ENCODE measurements at regions not wholly inside any gene's neighbourhood (a gene's known extent, or its start where the extent isn't known, plus 50 kb on each side); places are given as distances from the start of the nearest gene placed in this dataset.

DNA sequence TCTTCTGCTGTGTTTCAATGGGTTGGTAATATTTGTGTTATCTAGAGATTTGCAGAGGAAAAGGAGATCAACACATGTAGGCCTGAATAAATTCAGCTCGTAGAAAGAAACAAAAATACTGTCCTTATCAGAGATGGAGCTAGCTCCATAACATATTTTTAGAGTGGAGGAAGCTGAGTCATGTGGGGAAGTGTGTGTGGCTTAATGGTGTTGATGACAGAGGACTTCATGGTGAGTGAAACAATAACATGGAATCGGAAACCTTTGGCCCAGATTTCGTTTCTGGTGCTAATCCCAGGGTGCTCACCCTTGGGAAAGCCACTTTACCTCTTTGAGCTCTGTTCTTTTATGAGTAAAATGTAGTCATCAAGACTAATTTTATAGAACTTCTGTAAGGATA lies 825.0 kb downstream of the TLR4 start:
- Mint-ChIP-seq H3K27me3 (no peaks in the 10 kb centered on the region), H3K27ac (no peak overlapping the region), H3K36me3 (ENCODE audit: low read depth) (no peaks in the 10 kb centered on the region), H3K4me1 (no peaks in the 10 kb centered on the region), H3K4me3 (no peak overlapping the region)
- DNase-seq, result no peak
- no peak for ATAC-seq
- peaks cover 2% of the 10 kb centered on the region for H3K9me3 ChIP-seq (ENCODE audit: control insufficient read depth, low read length, poor library complexity, severe bottlenecking)

DNA sequence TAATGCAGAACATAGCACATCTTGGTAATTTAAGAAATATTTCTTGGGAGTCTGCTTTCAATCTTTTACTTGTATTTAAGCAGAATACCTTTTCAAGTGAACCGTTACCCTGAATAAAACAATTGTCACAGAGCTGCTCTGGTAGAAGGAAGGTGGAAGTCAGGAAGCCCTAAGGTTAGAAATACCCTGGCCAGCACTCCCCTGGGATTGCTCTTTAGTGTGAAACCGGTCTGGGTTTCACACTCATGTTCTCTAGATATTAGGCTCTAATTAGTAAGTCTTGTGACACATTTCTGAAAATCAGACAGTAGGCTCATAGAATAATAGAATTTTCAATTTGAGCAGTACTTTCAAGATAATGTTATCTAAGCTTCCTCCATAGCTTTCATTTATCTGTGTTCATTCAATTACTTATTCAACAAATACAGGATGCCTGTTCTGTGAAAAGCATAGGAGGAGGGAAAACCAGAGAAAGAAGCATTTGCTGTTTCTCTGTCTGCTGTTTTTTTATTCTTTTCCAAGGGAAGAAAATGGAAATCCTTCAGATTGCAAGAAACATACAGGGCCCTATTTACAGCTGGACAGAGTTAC lies 825.5 kb downstream of the TLR4 start:
- Mint-ChIP-seq H3K4me1 (no peaks in the 10 kb centered on the region), H3K36me3 (ENCODE audit: low read depth) (no peaks in the 10 kb centered on the region), H3K27me3 (no peaks in the 10 kb centered on the region), H3K27ac (no peak overlapping the region), H3K4me3 (no peak overlapping the region)
- DNase-seq (no peak), ATAC-seq (no peak)
- H3K9me3 ChIP-seq (ENCODE audit: control insufficient read depth, low read length, poor library complexity, severe bottlenecking), result peaks cover 2% of the 10 kb centered on the region

DNA sequence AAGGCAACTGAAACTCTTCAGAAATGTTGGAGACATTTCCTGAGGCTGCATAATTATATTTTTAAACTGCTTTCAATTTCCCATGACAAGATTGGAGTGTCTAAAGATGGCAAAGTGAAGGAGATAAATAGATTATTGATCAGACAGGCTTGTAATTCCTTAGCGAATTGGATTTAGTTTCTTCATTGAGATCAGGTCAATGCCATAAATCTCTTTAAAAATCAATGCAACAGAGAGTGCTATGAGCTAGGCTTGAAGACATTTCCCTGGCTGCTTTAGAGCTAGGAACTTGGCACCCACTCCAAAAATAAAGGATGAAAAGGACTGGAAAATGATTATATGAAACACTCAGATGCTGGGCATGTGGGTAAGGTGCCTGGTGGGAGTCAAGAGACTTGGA lies 828.4 kb downstream of the TLR4 start:
- H3K27ac Mint-ChIP-seq, result no peak overlapping the region
- peaks cover 2% of the 10 kb centered on the region for H3K9me3 ChIP-seq (ENCODE audit: control insufficient read depth, low read length, poor library complexity, severe bottlenecking)
- H3K36me3 Mint-ChIP-seq (ENCODE audit: low read depth), result no peaks in the 10 kb centered on the region
- H3K4me3 Mint-ChIP-seq, result no peak overlapping the region
- DNase-seq, result no peak
- no peaks in the 10 kb centered on the region for H3K4me1 Mint-ChIP-seq
- no peaks in the 10 kb centered on the region for H3K27me3 Mint-ChIP-seq
- no peak for ATAC-seq

DNA sequence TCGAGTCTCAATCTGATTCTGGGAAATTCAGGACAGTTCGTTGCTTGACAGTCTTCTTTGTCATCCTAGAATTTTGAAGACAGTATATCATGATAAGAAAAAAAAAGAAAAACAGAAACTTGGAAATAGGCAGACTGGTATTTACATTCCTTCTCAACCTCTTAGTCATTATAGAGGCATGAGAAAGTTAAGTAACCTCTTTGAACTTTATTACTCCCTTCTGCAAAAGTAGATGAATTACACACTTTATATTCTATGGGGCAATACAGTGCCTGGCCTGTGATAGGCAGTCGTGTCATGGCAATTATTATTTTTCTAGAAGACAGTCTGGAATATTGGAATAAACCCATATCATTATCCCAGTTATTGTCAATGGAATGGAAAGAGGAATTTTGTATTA lies 828.9 kb downstream of the TLR4 start:
- Mint-ChIP-seq H3K27ac (no peak overlapping the region), H3K4me3 (no peak overlapping the region), H3K27me3 (no peaks in the 10 kb centered on the region), H3K36me3 (ENCODE audit: low read depth) (no peaks in the 10 kb centered on the region), H3K4me1 (no peaks in the 10 kb centered on the region)
- H3K9me3 ChIP-seq (ENCODE audit: control insufficient read depth, low read length, poor library complexity, severe bottlenecking), result peaks cover 2% of the 10 kb centered on the region
- DNase-seq, result no peak
- ATAC-seq, result no peak

DNA sequence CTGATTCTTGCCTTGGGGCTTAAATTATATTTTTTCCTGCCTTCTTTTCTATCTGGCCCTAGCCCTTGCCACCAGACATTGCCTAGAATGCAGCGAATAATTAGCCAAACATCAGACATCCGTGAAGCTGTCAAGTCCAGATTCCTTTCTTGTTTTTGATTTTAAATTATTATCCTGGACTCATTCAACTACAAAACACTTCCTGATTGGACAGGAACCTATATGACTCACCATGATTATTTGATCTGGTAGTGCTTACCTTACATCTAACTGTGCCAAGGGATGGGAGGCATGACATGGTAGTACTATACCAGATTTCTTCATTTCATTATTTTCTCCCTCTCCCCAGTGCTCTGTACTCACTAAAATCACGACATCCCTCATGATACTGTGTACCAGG lies 829.6 kb downstream of the TLR4 start:
- H3K4me1 Mint-ChIP-seq, result no peaks in the 10 kb centered on the region
- no peak overlapping the region for H3K4me3 Mint-ChIP-seq
- DNase-seq (no peak), ATAC-seq (no peak)
- no peak overlapping the region for H3K27ac Mint-ChIP-seq
- H3K36me3 Mint-ChIP-seq (ENCODE audit: low read depth), result no peaks in the 10 kb centered on the region
- H3K27me3 Mint-ChIP-seq, result no peaks in the 10 kb centered on the region
- H3K9me3 ChIP-seq (ENCODE audit: control insufficient read depth, low read length, poor library complexity, severe bottlenecking), result peaks cover 2% of the 10 kb centered on the region

DNA sequence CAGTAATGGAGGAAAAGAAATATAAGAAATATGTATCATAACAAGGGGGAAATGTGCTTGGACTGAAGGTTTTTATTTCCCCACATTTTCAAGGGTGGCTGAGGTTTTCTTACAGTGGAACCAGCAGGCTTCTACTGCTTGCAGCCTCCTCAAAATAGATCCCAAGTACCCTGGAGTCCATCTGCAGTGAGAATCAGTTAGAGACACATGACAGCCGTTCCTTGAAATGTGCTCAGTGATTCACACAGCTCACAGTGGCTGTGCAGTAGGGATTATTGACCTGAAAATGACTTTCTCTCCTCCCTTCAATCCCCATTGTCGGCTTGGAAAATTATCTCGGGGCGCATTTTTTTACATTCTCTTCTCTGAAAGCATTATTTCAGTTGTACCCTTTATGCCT lies 832.0 kb downstream of the TLR4 start:
- no peaks in the 10 kb centered on the region for H3K27me3 Mint-ChIP-seq
- no peaks in the 10 kb centered on the region for H3K4me1 Mint-ChIP-seq
- no peak for DNase-seq
- no peak overlapping the region for H3K4me3 Mint-ChIP-seq
- no peaks in the 10 kb centered on the region for H3K36me3 Mint-ChIP-seq (ENCODE audit: low read depth)
- peaks cover 2% of the 10 kb centered on the region for H3K9me3 ChIP-seq (ENCODE audit: control insufficient read depth, low read length, poor library complexity, severe bottlenecking)
- no peak for ATAC-seq
- H3K27ac Mint-ChIP-seq, result no peak overlapping the region

DNA sequence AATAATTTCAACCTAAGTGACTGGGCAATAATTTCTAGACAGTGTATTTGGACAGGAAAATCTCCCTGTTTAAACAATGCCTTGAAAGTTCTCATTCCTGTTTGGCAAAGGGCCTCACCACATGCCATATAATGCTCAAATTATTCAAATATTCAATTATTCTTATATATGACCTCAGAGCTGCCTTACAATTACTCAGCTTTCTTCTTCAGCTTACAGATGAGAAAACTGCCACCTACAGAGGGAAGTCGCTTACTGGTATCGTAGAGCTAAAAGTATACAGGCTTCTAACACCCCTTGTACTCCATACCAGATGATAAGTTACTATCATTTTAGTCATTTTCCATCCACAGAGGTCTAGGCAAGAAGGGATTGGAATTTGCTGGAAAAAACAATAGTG lies 830.3 kb downstream of the BRINP1 start:
- H3K9me3 ChIP-seq (ENCODE audit: control insufficient read depth, low read length, poor library complexity, severe bottlenecking), result no peaks in the 10 kb centered on the region
- no peaks in the 10 kb centered on the region for H3K36me3 Mint-ChIP-seq (ENCODE audit: low read depth)
- H3K4me1 Mint-ChIP-seq, result no peaks in the 10 kb centered on the region
- H3K27ac Mint-ChIP-seq, result no peak overlapping the region
- H3K27me3 Mint-ChIP-seq, result no peaks in the 10 kb centered on the region
- no peak for DNase-seq
- ATAC-seq, result no peak
- H3K4me3 Mint-ChIP-seq, result no peak overlapping the region

DNA sequence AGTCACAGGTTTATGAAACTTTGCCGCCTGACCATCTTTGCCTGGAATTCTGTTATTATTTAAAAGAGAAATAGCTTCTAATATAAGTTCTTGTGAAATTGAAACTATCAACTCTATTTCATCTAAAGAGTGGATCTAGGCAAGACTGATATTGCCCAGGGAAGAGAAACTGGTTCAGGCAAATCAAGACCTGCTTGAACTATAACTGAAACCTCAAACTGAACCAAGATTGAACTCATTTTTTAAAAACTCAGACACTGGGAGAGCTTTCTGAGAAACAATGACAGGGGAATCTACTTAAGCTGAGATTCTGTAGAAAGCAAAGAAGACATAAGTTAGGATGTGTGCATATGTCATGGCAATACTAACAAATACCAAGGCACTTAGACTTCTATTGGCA lies 815.8 kb downstream of the BRINP1 start:
- DNase-seq (no peak), ATAC-seq (no peak)
- no peaks in the 10 kb centered on the region for H3K4me1 Mint-ChIP-seq
- H3K27me3 Mint-ChIP-seq, result no peaks in the 10 kb centered on the region
- no peak overlapping the region for H3K27ac Mint-ChIP-seq
- H3K9me3 ChIP-seq (ENCODE audit: control insufficient read depth, low read length, poor library complexity, severe bottlenecking), result no peaks in the 10 kb centered on the region
- H3K36me3 Mint-ChIP-seq (ENCODE audit: low read depth), result no peaks in the 10 kb centered on the region
- no peak overlapping the region for H3K4me3 Mint-ChIP-seq

DNA sequence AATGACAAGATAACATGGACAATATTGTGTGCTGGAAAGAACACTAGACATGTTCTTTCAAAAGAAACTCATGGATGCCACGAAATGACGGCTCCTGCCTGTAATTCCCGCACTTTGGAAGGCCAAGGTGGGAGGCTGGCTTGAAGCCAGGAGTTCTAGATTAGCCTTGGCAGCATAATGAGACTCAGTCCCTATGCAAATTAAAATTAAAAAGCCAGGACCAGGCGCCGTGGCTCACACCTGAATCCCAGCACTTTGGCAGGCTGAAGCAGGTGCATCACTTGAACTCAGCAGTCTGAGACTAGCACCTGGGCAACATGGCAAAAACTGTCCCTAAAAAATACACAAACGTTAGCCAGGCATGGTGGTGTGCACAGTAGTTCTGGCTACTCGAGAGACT lies 814.2 kb downstream of the BRINP1 start:
- H3K9me3 ChIP-seq (ENCODE audit: control insufficient read depth, low read length, poor library complexity, severe bottlenecking), result no peaks in the 10 kb centered on the region
- H3K27me3 Mint-ChIP-seq, result no peaks in the 10 kb centered on the region
- no peaks in the 10 kb centered on the region for H3K36me3 Mint-ChIP-seq (ENCODE audit: low read depth)
- no peaks in the 10 kb centered on the region for H3K4me1 Mint-ChIP-seq
- no peak overlapping the region for H3K27ac Mint-ChIP-seq
- no peak overlapping the region for H3K4me3 Mint-ChIP-seq
- DNase-seq, result no peak
- ATAC-seq, result no peak

DNA sequence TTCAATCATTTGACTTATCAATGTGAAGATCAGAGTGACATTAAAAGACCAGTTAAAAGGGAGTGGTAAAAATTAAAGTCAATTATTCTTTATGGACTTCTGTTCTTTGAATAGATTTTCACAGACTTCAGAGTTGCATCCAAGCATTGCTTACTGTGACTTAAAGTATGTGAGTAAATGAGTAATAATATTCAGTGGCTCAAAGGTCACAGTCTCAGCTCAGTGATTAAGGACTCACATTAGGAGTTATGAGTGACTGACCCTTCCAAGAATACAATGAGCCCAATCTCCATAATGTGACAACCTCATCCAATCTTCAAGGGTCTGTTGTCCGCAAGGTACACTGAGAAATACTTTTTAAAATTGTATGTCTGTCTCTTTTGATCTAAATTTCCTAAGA lies 811.2 kb downstream of the BRINP1 start:
- Mint-ChIP-seq H3K4me1 (no peaks in the 10 kb centered on the region), H3K4me3 (no peak overlapping the region), H3K27me3 (no peaks in the 10 kb centered on the region), H3K27ac (no peak overlapping the region), H3K36me3 (ENCODE audit: low read depth) (no peaks in the 10 kb centered on the region)
- no peaks in the 10 kb centered on the region for H3K9me3 ChIP-seq (ENCODE audit: control insufficient read depth, low read length, poor library complexity, severe bottlenecking)
- ATAC-seq (no peak), DNase-seq (no peak)

DNA sequence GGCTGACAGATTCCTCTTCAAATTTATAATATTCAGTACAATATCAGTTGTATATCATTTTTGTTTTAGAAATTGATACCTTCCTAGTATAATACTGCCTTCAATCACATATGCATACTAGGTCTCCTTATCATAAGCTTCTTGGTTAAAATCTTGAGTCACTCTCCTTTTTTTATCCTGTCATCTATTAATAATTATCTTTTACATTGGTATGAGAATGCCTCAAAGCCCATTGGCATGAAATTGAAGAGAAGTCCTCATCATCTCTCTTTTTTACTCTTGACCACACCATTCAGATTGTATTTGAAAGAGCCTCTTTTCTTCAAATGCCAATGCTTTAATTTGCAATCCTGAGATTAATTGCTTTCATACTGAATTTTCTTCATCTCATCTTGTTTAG lies 810.3 kb downstream of the BRINP1 start:
- Mint-ChIP-seq H3K4me1 (no peaks in the 10 kb centered on the region), H3K27ac (no peak overlapping the region), H3K36me3 (ENCODE audit: low read depth) (no peaks in the 10 kb centered on the region), H3K4me3 (no peak overlapping the region), H3K27me3 (no peaks in the 10 kb centered on the region)
- ATAC-seq (no peak), DNase-seq (no peak)
- no peaks in the 10 kb centered on the region for H3K9me3 ChIP-seq (ENCODE audit: control insufficient read depth, low read length, poor library complexity, severe bottlenecking)

DNA sequence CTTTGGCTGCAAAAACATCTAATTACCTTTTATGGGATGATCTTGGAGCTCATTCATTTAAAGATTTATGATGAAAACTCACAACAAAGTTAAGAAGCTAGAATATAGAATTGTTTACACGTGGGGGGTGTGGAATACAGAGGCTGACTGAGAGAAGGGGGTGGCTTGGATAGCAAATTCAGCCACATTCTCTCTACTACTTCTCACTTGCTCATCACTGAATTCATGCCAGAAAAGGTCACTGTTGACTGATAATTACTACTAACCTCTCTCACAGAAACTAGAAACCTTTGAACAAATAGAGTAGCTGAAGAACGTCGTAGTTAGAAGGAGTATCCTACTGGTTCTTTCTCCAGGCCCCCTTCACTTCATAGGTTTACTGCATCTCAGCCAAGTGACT lies 808.2 kb downstream of the BRINP1 start:
- Mint-ChIP-seq H3K36me3 (ENCODE audit: low read depth) (no peaks in the 10 kb centered on the region), H3K27me3 (no peaks in the 10 kb centered on the region), H3K4me3 (no peak overlapping the region), H3K4me1 (no peaks in the 10 kb centered on the region), H3K27ac (no peak overlapping the region)
- DNase-seq (no peak), ATAC-seq (no peak)
- H3K9me3 ChIP-seq (ENCODE audit: control insufficient read depth, low read length, poor library complexity, severe bottlenecking), result no peaks in the 10 kb centered on the region

DNA sequence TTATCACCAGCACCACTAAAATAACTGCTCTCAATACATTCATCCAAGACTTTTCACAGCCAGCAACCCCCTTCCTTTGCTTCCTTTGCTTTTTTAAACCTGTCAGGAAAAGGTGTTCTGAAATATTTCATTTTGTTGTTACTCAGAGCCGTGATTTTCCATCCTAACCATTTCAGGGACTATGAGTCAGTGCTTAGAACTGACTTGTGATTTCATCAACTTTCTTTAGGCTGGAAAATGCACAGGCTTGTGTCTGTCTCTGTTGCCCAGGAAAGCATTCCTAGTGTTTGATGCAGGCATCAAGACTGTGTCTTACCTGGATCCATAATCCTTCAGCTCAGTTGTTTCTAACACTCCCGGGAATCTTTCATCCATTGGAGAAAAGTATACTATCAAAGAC lies 805.6 kb downstream of the BRINP1 start:
- Mint-ChIP-seq H3K36me3 (ENCODE audit: low read depth) (no peaks in the 10 kb centered on the region), H3K27ac (no peak overlapping the region), H3K4me1 (no peaks in the 10 kb centered on the region), H3K4me3 (no peak overlapping the region), H3K27me3 (no peaks in the 10 kb centered on the region)
- H3K9me3 ChIP-seq (ENCODE audit: control insufficient read depth, low read length, poor library complexity, severe bottlenecking), result no peaks in the 10 kb centered on the region
- DNase-seq, result no peak
- ATAC-seq, result no peak

DNA sequence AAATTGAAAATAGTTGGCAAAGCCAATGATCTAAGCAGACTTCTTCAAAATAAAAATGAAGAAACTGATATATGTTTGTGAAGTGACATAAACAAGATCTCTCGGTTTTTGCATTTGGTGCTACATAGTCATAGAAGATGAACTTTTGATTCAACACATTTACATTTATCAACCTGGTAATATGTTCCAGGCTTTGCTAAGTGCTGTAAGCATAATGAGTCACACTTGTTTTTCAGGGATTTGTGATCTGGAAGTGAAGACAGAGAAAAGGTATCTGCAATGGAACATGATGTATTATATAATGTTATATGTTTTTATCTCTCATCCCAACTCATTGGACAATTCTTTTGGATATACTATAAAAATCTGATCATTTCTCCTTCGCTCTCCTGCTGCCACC lies 801.4 kb downstream of the BRINP1 start:
- no peaks in the 10 kb centered on the region for H3K27me3 Mint-ChIP-seq
- no peaks in the 10 kb centered on the region for H3K9me3 ChIP-seq (ENCODE audit: control insufficient read depth, low read length, poor library complexity, severe bottlenecking)
- DNase-seq (no peak), ATAC-seq (no peak)
- no peak overlapping the region for H3K27ac Mint-ChIP-seq
- H3K4me1 Mint-ChIP-seq, result no peaks in the 10 kb centered on the region
- no peaks in the 10 kb centered on the region for H3K36me3 Mint-ChIP-seq (ENCODE audit: low read depth)
- H3K4me3 Mint-ChIP-seq, result no peak overlapping the region

DNA sequence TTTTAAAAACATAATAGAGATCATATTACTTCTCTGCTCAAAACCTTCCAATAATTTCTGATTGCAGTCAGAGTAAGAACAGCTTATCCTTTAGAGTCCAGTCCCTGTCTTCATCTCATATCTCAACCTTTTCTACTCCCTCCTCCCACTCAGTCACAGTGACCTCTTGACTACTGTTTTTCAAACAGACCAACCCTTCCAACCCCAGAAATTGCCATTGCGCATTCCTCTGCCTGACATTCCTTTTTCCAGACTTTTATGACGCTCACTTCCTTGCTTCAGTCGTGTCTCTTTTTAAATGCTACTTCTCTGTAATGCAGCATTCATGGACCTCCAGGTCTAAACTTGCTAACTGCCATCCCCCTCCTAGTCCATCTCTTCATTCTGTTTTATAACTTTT lies 800.5 kb downstream of the BRINP1 start:
- no peak overlapping the region for H3K4me3 Mint-ChIP-seq
- H3K27me3 Mint-ChIP-seq, result no peaks in the 10 kb centered on the region
- H3K27ac Mint-ChIP-seq, result no peak overlapping the region
- no peaks in the 10 kb centered on the region for H3K4me1 Mint-ChIP-seq
- DNase-seq, result no peak
- no peaks in the 10 kb centered on the region for H3K36me3 Mint-ChIP-seq (ENCODE audit: low read depth)
- ATAC-seq, result no peak
- no peaks in the 10 kb centered on the region for H3K9me3 ChIP-seq (ENCODE audit: control insufficient read depth, low read length, poor library complexity, severe bottlenecking)

Data from T-helper 17 cell (primary cell).